ENCODE measurements at regions not wholly inside any gene's neighbourhood (a gene's known extent, or its start where the extent isn't known, plus 50 kb on each side); places are given as distances from the start of the nearest gene placed in this dataset.

DNA sequence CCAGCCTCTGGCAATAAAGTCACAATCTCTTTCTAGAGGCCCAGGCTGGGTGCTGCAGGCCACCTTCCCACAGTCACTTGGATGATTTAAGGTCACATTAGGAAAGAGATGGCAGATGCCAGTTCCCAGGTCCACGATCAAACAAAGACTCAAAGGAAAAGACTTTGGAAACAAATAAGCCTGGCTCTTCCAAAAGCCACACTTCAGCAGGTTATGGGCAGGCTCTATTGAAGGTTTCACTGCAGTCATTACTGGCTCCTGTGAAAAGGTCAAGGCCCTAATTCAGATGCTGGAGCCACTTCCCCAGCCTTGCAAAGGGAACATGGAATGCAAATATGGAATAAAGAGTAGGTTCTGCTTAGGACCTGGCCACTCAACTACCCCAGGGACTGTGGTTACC lies 104.0 kb upstream of the ZNF32 start:
- H3K27me3 Mint-ChIP-seq (ENCODE audit: low read depth), result no peaks in the 10 kb centered on the region
- no peak overlapping the region for H3K4me3 Mint-ChIP-seq
- peaks cover 2% of the 10 kb centered on the region for H3K4me1 Mint-ChIP-seq (ENCODE audit: low read depth)
- H3K36me3 Mint-ChIP-seq (ENCODE audit: low read depth), result no peaks in the 10 kb centered on the region
- H3K27ac Mint-ChIP-seq, result no peak overlapping the region
- no peaks in the 10 kb centered on the region for H3K9me3 Mint-ChIP-seq

GRCh38 chr10:43751646-43752045 lies 103.0 kb upstream of the ZNF32 start:
- H3K27ac Mint-ChIP-seq, result no peak overlapping the region
- no peaks in the 10 kb centered on the region for H3K36me3 Mint-ChIP-seq (ENCODE audit: low read depth)
- H3K4me1 Mint-ChIP-seq (ENCODE audit: low read depth), result peaks cover 2% of the 10 kb centered on the region
- no peaks in the 10 kb centered on the region for H3K9me3 Mint-ChIP-seq
- H3K27me3 Mint-ChIP-seq (ENCODE audit: low read depth), result no peaks in the 10 kb centered on the region
- H3K4me3 Mint-ChIP-seq, result no peak overlapping the region

DNA sequence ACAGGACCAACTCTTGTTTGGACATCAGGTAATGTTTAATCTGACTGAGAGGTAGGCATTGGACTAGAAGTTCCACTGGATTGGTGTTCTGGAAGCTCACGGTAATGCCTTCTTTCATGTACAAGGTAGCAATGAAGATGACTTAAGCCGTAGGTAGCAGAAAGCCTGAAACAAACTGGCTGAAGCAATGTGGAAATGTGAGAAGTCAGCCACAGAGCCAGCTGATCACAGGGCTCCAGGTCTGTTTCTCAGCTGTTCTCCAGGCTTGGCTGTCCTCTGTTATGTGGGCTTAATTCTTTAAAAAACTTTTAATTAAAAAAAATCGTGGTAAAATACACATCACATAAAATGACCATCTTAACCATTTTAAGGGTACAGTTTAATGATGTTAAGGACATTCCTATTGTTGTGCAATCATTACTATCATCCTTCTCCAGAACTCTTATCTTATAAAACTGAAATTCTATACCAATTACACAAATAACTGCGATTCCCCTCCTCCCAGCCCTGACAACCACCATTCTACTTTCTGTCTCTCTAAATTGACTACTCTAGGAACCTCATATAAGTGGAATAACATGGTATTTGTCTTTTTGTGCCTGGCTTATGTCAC lies 101.4 kb upstream of the ZNF32 start:
- no peaks in the 10 kb centered on the region for H3K9me3 Mint-ChIP-seq
- no peak overlapping the region for H3K4me3 Mint-ChIP-seq
- H3K36me3 Mint-ChIP-seq (ENCODE audit: low read depth), result no peaks in the 10 kb centered on the region
- no peaks in the 10 kb centered on the region for H3K27me3 Mint-ChIP-seq (ENCODE audit: low read depth)
- H3K27ac Mint-ChIP-seq, result no peak overlapping the region
- H3K4me1 Mint-ChIP-seq (ENCODE audit: low read depth), result no peaks in the 10 kb centered on the region

DNA sequence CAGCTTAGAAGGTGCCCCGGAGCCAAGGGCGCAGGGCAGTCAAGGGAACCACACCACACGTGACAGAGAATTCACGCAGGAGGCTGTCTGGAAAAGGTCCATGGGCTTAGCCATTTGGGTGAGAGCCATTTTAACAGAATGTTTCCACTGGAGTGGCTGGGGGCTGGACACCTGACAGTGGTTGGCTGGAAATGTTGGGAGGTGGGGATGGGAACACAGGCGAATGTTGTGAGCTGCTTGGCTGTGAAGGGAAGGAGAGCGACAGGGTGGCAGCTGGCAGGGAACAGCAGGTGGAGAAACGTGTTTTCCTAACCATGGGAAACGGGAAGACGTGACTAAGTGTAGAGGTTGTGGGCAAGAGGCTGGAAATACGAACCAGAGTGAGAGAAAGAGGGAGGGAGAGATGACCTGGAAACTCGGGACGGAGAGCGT lies 100.5 kb upstream of the ZNF32 start:
- Mint-ChIP-seq H3K36me3 (ENCODE audit: low read depth) (no peaks in the 10 kb centered on the region), H3K27me3 (ENCODE audit: low read depth) (no peaks in the 10 kb centered on the region), H3K9me3 (no peaks in the 10 kb centered on the region), H3K27ac (no peak overlapping the region), H3K4me1 (ENCODE audit: low read depth) (no peaks in the 10 kb centered on the region), H3K4me3 (no peak overlapping the region)

DNA sequence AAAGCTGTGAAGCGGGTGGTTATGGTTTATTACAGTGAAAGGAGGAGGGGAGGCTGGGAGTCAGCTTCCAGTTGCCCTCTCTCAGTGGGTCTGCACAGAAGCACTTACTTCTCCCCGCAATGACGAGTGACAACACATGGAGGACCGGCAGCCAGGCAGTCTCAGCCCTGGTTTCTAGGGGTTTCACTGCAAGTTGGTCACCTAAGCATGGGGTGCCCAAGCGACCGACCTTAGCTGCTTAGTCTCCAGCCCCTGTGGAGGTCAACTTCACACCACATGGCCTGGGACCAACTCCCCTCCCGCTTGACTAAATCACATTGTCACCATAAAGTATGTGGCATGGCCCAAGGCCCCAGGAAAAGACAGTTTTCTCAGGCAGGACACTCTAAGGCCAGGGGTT lies 99.9 kb upstream of the ZNF32 start:
- Mint-ChIP-seq H3K4me3 (no peak overlapping the region), H3K27me3 (ENCODE audit: low read depth) (peaks cover under 1% of the 10 kb centered on the region), H3K9me3 (no peaks in the 10 kb centered on the region), H3K4me1 (ENCODE audit: low read depth) (no peaks in the 10 kb centered on the region), H3K27ac (no peak overlapping the region), H3K36me3 (ENCODE audit: low read depth) (no peaks in the 10 kb centered on the region)

GRCh38 chr10:43746906-43747305 lies 98.2 kb upstream of the ZNF32 start:
- Mint-ChIP-seq H3K4me1 (ENCODE audit: low read depth) (no peaks in the 10 kb centered on the region), H3K27ac (no peak overlapping the region), H3K4me3 (no peak overlapping the region), H3K27me3 (ENCODE audit: low read depth) (peaks cover 5% of the 10 kb centered on the region), H3K9me3 (no peaks in the 10 kb centered on the region), H3K36me3 (ENCODE audit: low read depth) (no peaks in the 10 kb centered on the region)

DNA sequence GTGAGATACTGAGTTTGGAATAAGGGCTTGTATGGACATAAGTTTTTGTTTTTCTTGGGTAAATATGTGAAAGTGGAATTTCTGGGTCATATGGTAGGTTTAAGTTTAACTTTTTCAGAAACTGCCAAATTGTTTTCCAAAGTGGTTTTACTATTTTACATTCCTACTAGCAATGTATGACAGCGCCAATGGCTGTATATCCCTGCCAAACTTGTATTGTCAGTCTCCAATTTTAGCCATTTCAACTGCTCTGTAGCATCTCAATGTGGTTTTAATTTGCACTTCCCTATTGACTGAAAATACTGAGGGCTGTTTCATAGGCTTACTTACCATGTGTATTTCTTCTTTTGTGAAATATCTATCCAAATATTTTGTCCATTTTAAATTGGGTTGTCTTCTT lies 90.5 kb upstream of the ZNF32 start:
- Mint-ChIP-seq H3K27me3 (ENCODE audit: low read depth) (peaks cover 14% of the 10 kb centered on the region), H3K4me3 (no peak overlapping the region), H3K9me3 (no peaks in the 10 kb centered on the region), H3K27ac (no peak overlapping the region), H3K4me1 (ENCODE audit: low read depth) (no peaks in the 10 kb centered on the region), H3K36me3 (ENCODE audit: low read depth) (no peaks in the 10 kb centered on the region)

GRCh38 chr10:43737003-43737402 lies 88.3 kb upstream of the ZNF32 start:
- Mint-ChIP-seq H3K4me3 (no peak overlapping the region), H3K27me3 (ENCODE audit: low read depth) (peaks cover 16% of the 10 kb centered on the region), H3K4me1 (ENCODE audit: low read depth) (no peaks in the 10 kb centered on the region), H3K36me3 (ENCODE audit: low read depth) (no peaks in the 10 kb centered on the region), H3K9me3 (peaks cover 2% of the 10 kb centered on the region), H3K27ac (no peak overlapping the region)

DNA sequence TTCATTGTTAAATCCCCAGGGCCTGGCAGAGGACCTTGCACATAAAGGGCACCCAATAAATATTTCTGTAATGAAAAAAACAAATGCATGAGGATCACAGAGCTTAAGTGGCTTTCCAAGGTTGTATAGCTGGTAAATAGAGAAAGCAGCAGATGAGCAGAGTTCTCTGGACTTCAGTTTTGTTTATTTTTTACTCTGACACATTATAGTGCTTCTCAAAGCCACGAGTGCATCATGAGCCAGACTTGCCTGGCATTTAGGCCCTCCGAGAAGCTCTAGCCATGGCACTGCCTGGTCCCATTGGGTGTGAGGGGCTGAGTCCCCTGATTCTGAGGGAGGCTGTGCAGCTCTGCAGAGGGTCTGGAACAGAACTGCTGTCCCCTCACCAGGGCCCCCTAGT lies 87.2 kb upstream of the ZNF32 start:
- Mint-ChIP-seq H3K27ac (no peak overlapping the region), H3K27me3 (ENCODE audit: low read depth) (peaks cover 17% of the 10 kb centered on the region), H3K4me3 (no peak overlapping the region), H3K4me1 (ENCODE audit: low read depth) (no peaks in the 10 kb centered on the region), H3K9me3 (peaks cover 8% of the 10 kb centered on the region), H3K36me3 (ENCODE audit: low read depth) (no peaks in the 10 kb centered on the region)

DNA sequence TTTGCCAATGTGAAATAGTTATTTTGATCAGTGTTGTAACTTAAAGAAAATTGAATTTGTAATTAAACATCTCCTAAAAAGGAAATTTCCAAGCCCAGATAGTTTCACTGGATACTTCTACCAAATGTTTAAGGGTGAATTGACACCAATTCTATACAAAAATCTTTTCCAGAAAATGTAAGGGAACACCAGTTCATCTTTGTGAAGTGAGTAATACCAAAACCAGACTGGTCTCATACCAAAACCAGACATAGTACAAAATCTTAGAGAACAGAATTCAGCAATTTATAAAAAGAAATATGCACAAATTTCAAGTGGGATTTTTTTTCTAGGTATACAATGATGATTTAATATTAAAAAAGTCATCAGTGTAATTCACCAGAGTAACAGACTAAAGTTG lies 86.0 kb upstream of the ZNF32 start:
- H3K36me3 Mint-ChIP-seq (ENCODE audit: low read depth), result no peaks in the 10 kb centered on the region
- H3K4me3 Mint-ChIP-seq, result no peak overlapping the region
- H3K9me3 Mint-ChIP-seq, result peaks cover 14% of the 10 kb centered on the region
- no peak overlapping the region for H3K27ac Mint-ChIP-seq
- no peaks in the 10 kb centered on the region for H3K4me1 Mint-ChIP-seq (ENCODE audit: low read depth)
- peaks cover 17% of the 10 kb centered on the region for H3K27me3 Mint-ChIP-seq (ENCODE audit: low read depth)

GRCh38 chr10:43731486-43731885 lies 82.8 kb upstream of the ZNF32 start:
- H3K36me3 Mint-ChIP-seq (ENCODE audit: low read depth), result no peaks in the 10 kb centered on the region
- no peaks in the 10 kb centered on the region for H3K4me1 Mint-ChIP-seq (ENCODE audit: low read depth)
- no peak overlapping the region for H3K4me3 Mint-ChIP-seq
- H3K27ac Mint-ChIP-seq, result no peak overlapping the region
- peaks cover 10% of the 10 kb centered on the region for H3K27me3 Mint-ChIP-seq (ENCODE audit: low read depth)
- H3K9me3 Mint-ChIP-seq, result peaks cover 24% of the 10 kb centered on the region

DNA sequence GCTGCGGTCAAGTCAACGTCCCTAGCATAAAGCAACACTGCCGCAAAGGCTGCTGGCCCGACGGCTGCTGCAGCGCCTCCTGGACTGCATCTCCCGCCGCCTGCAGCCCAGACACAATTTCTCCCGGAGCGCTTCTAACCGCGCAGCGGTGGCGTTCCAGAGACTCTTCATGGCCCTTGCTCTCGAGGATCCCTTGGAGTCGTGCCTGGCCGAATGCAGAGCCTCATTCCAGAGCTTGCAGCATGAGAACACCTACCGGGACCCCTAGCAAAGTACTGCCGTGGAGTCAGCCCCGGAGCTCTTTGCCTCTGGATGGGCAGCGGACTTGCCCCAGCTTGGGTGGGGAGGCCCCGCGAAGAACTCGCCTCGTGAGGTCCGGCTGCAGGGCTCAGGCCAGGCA lies 79.7 kb upstream of the ZNF32 start:
- no peak overlapping the region for H3K27ac Mint-ChIP-seq

DNA sequence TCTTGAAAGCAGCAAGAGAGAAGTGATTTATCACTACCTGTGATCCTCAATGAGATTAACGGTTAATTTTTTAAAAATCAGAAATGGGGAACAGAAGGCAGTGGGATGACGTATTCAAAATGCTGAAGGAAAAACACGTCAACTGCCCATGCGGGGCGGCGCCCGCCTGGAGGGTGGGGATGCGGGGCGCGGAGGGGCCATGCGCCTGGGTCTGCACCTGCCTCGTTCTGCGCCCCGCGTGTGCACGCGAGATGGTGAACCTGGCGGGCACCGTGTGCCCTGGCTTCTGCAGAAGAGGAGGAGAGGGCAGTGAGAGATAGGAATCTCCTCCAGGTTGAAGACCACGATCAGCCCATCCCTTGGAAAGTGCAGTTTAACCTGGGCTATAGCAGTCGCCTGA lies 79.3 kb upstream of the ZNF32 start:
- Mint-ChIP-seq H3K4me3 (no peak overlapping the region), H3K27ac (no peak overlapping the region), H3K27me3 (ENCODE audit: low read depth) (peaks cover 11% of the 10 kb centered on the region), H3K36me3 (ENCODE audit: low read depth) (no peaks in the 10 kb centered on the region), H3K4me1 (ENCODE audit: low read depth) (no peaks in the 10 kb centered on the region), H3K9me3 (peaks cover 34% of the 10 kb centered on the region)

More for the DNA sequence above, 79.7 kb upstream of the ZNF32 start:
- Mint-ChIP-seq H3K9me3 (peaks cover 34% of the 10 kb centered on the region), H3K4me3 (no peak overlapping the region), H3K4me1 (ENCODE audit: low read depth) (no peaks in the 10 kb centered on the region), H3K27me3 (ENCODE audit: low read depth) (peaks cover 11% of the 10 kb centered on the region), H3K36me3 (ENCODE audit: low read depth) (no peaks in the 10 kb centered on the region)

- H3K36me3 Mint-ChIP-seq (ENCODE audit: low read depth), result no peaks in the 10 kb centered on the region
- no peaks in the 10 kb centered on the region for H3K4me1 Mint-ChIP-seq (ENCODE audit: low read depth)
- H3K27me3 Mint-ChIP-seq (ENCODE audit: low read depth), result no peaks in the 10 kb centered on the region
- H3K9me3 Mint-ChIP-seq, result no peaks in the 10 kb centered on the region
- no peak overlapping the region for H3K4me3 Mint-ChIP-seq
- no peak overlapping the region for H3K27ac Mint-ChIP-seq
Observed at GRCh38 chr10:43715334-43715733, 66.7 kb upstream of the ZNF32 start.

DNA sequence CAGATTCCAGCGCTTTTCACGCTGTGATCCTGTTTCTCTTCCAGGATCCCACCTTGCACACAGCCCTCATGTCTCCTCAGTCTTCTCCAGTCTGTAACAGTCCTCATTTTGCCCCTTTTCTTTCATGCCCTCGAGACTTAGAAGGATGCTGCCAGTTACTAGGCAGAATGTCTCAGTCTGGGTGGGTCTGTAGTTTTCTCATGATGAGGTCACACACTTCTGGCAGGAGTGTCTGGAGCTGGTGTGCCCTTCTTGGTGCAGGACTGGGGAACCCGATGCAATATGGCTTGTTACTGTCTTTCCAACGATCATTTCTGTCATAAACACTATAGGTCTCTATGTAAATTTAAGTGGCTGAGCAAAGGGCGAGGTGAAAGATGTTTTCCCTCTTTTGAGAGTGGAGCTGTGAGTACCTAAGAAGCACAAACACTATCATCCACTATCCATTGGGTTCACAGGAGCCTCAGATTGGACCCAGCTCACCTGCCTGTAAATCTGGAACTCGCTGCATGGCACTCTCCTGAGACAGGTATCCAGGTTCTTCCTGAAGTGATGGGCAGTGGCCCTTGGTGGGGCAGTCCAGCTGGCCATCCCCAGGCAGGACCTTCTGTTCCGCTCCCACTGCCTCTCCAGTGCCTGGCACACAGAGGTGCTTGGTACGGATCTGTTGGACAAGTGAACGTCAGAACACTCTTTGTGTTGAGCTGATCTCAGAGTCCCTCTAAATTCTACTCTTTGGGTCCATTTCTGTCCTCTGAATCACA lies 64.3 kb upstream of the ZNF32 start:
- no peaks in the 10 kb centered on the region for H3K4me1 Mint-ChIP-seq (ENCODE audit: low read depth)
- no peaks in the 10 kb centered on the region for H3K36me3 Mint-ChIP-seq (ENCODE audit: low read depth)
- no peaks in the 10 kb centered on the region for H3K27me3 Mint-ChIP-seq (ENCODE audit: low read depth)
- H3K4me3 Mint-ChIP-seq, result no peak overlapping the region
- no peak overlapping the region for H3K27ac Mint-ChIP-seq
- no peaks in the 10 kb centered on the region for H3K9me3 Mint-ChIP-seq
